NCI-H69 (cell line): ENCODE measurements at regions not wholly inside any gene's neighbourhood (a gene's known extent, or its start where the extent isn't known, plus 50 kb on each side); places are given as distances from the start of the nearest gene placed in this dataset.

ENCODE experiments used
- DNase-seq: peaks from one replicate; lab custom pipeline; 2025; lab: John Stamatoyannopoulos, UW

DNA sequence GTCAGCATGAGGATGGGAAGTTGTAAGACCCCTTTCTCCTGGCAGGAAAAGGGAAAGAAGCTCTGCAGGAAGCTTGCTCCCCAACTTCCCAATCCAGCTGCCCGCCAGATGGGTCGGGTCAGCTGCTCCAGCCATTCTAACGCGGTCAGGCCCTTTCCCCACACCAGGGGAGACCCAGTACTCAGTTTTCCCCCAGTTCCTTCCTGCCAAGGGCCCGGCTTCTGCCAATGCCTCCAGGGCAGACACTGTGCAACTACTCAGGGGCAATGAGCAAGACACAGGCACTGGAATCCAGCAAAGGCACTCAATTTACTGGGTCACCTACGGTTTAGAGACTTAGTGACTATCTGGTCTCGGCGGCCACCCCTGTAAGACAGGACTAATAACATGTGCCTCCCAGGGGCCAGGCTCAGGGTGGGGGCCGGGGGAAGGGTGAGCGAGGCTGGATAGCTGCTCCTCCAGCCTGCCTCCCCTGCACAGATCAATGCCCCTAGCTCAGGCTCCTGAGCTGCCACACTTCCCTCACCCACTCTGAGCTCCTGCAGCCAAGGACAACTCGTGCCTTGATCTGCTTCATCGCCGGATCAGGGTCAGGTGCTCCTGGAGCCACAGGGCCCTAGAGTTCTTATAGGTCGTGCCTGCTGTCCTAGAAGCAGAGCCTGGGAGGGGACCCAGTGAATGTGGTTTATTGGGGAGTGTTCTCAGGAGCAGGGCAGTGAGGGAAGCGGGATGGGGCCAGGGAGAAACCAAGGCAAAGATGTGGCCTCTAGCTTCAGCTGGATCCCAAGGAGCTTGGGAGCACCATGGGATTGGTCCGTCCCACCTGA, 171.1 kb downstream of the ZFP36L2 start:
- no peak for DNase-seq

DNA sequence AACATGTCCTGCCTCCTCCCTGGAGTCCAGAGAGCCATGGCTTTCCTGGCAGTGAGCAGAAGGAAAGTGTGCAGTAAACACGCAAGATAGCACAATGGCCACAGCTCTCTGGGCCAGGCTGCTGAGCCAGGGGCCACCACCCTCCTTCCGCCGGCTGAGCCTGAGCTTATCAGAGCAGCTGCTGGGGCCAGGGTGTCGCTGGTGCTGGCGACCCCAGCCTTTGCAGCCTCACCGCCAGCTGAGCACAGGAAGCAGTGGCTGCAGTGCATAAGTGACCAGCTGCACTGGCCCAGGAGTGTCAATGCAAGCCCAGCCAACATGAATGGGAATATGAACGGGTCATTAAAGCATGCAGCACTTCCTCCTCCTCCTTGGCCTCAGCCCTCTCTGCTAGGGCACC, 172.0 kb downstream of the ZFP36L2 start:
- DNase-seq = no peak

DNA sequence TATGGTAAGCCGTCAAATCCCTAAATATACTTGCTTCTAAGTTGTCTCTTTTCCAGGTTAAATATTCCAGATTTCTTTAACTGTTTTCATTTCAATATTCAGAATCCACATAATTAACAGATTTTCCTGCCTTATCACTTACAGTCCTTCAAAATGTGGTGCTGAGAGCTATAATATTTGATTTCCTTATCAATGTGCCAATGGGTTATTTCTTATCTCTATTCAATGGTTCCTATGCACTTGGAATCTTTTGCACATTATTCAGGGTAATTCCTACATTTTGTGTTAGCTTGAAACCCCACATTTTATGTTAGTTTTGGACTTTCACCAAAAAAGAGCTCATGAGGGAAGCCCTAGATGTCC, 173.5 kb downstream of the ZFP36L2 start:
- DNase-seq = no peak

DNA sequence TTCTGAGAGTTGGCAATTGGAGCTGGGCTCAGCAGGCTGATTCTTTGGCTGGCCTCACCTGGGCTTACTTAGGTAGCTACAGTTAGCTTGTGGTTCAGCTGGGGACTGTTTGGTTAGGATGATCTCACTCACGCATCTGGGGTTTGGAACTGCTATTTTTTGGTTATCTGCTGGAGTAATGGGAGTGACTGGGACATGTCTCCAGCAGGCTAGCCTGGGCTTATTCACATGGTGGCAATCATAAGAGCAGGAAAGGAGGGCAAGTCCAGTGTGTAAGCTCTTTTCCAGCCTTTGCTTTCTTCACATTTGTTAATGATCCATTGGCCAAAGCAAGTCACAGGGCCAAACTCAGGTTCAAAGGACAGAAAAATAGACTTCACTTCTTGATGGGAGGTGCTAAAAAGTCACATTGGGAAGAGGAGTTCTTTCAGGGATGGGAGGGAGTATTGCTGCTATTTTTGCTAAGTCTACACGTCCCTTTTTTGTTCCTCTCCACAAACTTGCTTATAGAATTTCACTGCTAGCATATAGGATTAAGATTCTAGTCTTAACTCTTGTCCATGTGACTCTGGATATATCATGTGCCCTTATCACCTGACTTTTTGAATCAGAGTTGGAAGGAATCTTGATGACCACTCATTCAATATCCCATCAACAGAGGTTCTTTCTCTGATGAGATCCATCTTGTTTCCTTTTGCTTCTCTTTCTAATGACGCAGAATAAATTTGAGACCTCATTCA, 174.0 kb downstream of the ZFP36L2 start:
- no peak for DNase-seq

DNA sequence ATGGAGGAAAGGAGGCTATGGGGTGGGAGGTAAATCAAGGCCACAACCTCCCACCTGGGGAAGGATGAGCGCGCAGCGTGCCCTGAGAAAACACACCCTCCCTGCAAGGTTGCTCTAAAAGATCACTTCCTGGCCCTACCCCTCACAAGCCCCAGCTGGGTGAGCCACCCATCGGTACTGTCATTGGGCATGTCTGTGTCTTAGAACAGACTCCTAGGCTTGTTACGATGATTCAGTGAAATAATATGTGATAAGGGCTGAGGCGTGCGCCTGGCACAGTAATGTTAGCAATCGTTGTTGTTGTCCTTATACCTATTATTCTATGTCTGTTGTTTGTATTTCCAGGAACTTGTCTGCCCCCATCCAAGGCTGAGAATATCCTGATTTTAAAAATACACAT, 175.1 kb downstream of the ZFP36L2 start:
- DNase-seq = no peak

DNA sequence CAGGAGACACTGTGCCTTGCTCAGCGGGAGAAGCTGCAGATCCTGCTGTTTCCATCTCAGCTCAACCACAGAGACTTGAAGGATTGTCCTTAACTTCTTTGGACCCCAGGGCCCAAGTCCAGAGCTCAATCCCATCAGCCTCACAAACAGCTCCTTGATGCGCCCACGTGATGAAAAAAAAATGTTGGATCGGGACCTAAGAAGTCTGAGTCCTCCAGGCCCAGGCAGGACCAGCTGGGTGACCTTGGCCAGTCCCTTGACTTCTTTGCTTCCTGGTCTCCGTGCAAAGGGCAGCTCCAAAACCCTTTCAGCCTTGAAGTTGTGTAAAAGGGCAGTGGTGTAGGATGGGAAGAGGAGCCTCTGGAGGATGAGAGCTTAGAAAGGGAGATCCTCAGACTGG, 175.5 kb downstream of the ZFP36L2 start:
- no peak for DNase-seq

DNA sequence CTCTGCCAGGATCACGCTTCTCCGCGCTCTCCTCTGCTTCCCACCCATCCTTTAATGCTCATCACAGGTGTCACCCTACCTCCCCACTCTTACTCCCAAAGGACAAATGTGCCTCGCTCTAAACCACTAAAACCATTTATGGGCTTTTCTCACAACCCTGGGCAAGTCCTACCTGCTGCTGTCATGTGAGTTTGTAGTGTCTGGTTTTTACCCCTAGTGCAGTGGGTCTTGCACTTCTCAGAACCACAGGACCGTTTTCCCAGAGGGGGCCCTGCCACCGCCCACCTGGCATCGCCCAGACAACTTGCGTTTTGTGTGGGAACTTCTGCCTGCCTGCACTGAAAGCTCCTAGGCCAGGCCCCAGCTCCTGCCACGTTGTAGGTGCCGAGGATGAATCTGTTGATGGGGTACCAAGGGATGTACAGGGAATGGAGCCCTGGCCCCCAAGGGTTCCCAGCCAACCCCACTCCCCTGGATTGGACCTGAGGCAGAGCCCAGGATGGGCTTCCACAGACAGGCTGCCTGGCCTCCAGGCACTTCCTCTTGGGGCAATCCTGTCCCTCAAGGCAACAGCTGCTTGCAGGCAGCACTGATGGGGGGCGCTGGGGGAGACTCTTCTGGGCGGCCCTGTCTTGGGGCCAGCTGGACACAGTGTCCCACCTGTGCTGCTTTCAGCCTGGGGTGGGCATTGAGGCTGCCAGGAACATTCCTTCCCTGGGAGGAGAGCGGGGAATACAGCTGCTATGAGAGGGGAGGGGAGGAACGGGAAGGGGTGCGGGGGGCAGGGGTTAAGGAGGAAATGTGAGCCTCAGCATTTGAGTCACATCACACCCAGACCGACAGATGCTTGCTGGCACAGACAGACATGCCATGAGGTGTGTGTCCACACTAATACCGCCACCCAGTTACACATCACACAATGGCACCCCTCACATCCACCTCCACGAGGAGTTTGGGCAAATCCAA, 176.3 kb downstream of the ZFP36L2 start:
- DNase-seq = no peak

DNA sequence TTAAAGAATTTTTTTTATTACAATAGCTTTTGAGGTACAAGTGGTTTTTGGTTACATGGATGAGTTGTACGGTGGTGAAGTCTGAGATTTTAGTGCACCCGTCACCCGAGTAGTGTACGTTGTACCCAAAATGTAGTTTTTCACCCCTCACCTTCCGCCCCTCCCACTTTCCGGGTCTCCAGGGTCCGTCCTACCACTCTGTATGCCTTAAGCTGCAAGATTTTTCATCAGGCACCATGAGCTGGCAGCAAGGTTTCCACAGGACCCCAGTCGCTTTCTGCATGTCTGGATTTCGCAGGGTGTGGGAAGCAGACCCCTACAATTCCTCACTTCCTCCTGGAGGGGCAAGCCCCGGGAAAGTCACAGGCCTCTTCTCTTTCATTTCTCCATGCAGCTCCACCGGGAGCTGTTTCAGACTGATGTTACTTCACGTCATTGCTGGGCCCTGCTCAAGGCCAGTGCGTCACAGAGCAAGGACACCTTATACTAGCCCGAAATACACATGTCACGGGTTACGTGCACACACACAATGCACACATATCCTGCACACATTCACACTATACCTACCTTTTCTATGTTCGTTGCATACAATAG, 179.1 kb downstream of the ZFP36L2 start:
- no peak for DNase-seq

DNA sequence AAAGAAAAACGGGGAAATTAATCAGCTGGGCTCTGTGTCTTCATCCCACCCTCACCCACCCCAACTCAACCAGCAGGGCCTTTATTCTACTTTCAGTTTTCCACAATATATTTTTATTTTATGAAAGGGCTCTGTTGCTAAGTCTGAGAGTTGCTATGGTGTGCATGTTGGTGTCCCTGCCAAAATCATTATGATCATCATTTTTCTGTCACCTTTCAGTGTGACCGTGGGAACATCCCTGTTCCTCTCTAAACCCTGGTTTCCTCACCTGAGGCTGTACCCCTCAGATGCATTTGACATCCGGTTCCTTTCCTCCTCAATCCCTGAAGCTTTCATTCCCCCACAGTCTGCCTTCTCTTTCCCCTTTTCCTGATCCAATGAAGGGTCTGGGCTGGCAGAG, 180.5 kb downstream of the ZFP36L2 start:
- DNase-seq = no peak

DNA sequence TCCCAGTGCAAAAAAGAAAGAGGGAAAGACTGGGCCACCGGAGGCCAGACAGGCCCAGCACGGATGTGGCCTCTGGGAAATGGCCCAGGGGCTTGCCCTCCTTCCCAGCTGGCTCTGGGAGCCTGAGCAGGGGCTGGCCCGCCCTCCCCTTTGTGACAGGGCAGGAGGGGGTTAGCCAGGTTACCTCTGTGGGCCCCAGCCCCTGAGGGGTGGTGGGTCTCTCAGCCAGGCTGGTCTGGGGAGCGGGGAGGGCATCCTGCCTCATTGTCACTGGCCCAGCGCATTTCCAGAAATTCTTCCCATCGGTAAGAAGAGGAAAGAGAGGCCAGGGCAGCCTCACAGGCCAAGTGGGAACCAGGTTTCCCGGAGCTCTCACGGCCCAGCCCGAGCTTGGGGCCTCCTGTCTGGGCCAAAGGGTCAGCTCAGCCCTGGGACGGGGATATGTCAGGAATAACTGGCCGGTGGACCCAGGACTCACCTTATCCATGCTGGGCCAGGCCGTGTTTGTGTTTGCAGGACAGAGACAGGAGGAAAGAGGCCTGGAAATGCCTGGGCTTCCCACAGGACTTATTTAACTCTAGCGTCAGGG, 182.2 kb downstream of the ZFP36L2 start:
- DNase-seq = no peak

DNA sequence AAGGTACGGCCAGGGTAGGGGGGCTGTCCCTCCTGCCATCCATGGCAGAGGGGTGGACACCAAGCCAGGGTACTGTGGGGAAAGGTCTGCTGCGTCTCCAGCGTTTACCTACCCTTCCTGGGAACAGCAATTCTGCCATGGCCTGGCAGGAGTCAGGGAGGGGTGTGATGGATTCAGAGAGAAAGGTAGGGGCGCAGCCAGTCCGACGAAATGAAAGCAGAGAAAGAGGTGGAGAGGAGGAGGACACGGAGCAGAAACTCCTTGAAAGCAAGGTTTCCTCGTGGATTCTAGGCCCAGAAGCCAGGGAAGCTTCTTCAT, 182.9 kb downstream of the ZFP36L2 start:
- no peak for DNase-seq

DNA sequence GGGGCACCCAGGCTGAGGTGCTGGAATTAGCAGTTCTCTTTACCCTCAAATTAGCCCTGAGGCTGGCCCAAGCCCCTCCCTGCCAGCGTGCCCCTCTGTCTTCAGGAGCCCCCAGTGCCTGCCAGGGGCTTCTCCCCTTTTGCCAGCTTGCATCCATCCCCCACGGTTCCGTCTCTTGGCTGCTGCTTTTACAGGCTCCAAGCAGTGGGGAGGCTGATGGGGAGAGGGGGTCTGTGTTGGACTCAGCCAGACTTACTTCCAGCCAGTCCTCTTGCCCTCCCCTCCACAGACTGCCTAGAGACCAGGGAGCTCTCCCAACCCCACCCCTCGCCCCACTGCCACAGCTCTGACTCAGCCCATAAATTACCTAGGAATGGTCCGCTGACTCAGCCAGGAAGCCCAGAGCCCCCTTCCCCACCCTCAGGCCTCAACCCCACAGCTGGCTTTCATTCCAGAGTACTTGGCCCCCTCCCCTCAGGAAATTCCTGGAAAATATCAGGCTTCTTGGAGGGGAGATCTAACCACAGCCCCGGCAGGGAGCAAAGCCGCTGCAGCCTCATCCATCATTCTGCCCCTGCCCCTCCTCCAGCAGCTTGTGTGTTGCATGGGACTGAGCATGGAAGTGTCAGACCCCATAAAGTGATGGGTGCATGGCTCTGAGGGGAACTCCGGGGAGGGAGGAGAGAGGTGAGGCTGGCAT, 184.6 kb downstream of the ZFP36L2 start:
- peak; percentile 65 for DNase-seq

DNA sequence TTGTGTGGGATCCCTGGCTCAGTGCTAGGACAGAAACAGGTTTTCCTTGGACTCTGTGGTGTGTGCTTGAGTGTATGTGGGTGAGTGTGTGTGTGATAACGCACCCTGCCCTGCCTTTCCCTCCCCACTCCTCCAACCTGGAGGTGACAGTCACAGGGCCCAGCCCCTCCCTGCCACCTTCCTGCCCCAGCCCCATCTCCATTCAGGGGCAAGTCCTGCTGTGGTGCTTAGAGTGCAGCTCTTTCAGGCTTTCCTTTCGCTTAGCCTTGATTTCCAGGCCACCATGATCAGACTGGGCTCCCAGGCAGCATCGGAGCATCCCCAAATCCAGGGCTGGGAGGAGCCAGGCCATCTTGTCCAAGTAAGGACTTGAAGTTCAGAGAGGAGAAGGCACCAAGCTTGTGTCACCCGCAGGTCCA, 185.2 kb downstream of the ZFP36L2 start:
- no peak for DNase-seq

DNA sequence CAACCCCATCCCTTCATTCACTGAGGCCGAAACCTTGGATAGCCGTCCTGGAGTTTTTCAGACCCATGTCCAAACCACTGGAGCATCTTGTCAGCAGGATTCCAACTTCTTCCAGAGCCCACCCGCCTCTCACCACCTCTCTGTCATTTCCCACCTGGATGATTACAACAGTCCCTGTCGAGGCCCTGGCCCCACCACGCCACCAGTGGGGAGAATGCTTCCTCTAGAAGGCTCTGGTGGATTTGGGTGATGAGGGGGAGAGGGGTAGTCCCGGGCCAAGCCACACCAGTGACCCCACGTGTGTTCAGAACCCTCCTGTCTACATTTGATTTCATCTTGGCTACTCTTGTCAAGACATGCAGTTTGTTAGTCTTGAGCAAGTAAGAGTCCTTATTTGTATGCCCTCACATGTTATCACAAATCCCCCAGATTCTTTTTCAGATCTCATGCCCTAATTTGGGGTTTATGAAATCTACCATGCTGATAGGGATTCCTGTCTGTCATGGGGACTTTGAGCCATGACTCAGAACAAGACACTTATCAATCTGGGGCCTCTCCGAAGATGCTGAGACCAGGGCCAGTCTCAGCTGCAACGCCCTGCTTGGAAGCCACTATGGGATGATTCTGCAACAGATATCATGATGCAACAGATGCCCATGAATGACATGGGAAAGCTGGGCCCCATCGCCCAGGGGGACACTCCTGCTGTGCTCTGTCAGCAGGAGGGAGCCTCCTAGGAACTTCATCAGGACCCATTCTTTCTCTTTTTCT, 186.1 kb downstream of the ZFP36L2 start:
- DNase-seq = no peak

DNA sequence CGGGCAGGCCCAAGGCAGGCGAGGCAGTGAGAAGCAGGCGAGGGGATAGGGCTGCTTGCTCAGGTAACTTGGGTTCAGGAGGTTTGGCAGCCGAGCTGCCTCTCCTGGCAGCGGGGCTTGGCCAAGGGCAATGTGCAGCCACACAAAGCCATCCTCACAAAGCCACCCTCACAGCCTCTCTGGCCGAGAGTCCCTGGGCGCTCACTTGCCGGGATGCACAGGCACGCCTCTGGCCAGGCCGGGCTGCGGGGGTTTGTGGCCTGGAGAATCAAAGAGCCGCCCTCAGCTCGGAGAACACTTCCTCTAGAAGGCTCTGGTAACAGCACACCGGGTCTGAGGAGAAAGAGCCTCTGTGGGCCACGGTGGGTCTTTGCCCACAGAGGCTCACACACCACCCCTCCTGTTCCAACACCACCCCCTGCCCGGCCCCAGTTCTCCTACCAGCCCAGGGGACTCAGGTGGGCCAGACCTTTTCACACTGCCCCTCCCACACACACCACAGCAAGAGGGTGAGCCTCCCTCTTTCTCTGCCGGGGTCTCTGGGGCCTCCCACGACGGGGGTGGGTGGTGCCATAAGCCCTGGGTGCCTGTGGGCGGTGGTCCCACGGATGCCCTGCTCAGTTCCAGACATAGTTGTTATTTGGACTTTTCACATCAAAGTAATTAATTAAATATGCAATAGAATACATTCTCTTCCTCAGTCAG, 186.9 kb downstream of the ZFP36L2 start:
- no peak for DNase-seq

DNA sequence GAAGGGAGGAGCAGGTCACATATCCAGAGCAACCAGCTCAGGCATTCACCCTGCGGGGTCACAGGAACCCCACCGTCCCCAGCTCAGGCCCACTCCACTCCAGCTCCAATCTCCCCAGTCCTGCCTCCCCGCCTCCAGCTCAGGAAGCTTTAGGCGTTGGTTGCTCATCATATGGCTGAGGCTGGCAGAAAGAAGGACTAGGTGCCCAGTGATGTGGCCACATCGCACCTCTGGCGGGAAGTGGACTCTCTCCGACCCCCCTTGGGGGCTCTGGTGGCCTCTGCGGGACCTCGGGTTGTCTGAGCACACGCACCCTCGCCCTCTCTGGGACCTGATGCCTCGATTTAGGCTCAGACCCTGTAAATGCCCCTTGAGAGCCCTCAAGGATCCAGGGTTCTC, 187.7 kb downstream of the ZFP36L2 start:
- no peak for DNase-seq

DNA sequence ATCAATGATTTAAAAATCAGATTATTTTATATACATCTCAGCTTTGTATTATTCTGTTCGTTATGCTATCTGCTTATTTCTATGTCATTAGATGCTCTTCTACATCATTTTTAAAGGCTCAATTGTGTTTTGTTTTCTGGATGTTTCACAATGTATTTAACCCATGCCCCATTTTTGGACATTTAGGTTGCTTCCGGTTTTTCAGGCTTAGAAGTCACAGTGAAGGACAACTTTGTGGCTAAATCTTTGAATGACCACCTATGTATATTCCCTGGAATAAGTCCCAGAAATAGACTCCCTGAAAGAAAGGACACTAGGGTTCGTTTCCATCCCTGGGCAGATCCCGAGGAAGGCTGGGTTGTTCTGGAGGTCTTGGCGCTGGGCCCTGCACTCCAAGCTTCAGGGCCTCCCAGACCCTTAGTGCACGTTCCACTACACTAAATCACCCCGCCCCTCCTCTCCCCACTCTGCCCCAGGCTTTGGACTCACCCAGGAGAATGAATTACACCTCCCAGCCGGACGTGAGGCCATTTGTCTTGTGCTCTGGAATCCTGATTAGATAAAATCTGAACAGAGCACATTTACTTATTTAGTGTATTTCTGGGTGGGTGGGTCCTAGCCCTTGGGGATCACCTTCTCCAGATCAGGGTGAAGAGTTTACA, 188.2 kb downstream of the ZFP36L2 start:
- no peak for DNase-seq

DNA sequence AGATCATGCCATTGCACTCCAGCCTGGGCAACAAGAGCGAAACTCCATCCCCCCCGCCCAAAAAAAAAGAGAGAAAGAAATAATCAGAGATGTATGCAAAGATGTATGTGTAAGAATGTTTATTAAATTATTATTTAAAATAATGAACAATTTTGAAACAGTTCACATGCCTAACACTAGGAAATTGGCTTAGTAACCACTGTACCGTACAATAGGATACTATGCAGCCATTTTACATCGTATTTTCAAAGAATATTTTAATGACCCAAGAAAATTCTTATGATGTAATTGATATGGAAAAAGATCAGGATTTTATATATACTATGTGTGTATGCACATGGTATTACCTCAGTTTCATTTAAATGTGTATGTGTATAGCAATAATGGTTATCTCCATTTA, 190.5 kb downstream of the ZFP36L2 start:
- DNase-seq = no peak

DNA sequence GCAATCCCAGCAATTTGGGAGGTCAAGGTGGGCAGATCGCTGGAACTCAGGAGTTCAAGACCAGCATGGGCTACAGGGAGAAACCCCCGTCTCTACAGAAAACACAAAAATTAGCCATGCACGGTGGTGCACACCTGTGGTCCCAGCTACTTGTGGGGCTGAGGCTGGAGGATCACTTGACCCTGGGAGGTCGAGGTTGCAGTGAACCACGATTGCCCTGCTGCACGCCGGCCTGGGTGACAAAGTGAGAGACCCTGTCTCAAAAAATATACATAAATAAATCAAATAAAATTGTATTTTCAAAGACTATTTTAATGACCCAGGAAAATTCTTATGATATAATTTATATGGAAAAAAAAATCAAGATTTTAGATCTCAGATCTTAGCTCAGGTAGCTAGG, 191.5 kb downstream of the ZFP36L2 start:
- DNase-seq = no peak
